Bronchial epithelial cell (primary cell): ENCODE measurements at regions not wholly inside any gene's neighbourhood (a gene's known extent, or its start where the extent isn't known, plus 50 kb on each side); places are given as distances from the start of the nearest gene placed in this dataset.

Experiments
- DNase-seq: peaks from one replicate; pipeline ENCODE4 v3.0.0-alpha.2; 2010; ENCODE audit warnings: low read depth
- FAIRE-seq: peaks from 2 replicates; lab custom pipeline; 2011; peaks lifted over from hg19 to GRCh38; lab: Jason Lieb, UNC
- H3K27me3 ChIP-seq: 2 replicates; pipeline ENCODE4 v1.5.1; 2011; ENCODE audit warnings: low read length; ENCODE audit not compliant: control insufficient read depth, insufficient read depth
- H3K36me3 ChIP-seq: 2 replicates; pipeline ENCODE4 v1.5.1; 2011; ENCODE audit warnings: low read length; ENCODE audit not compliant: control insufficient read depth, insufficient read depth
- H3K4me3 ChIP-seq: 2 replicates; pipeline ENCODE4 v1.5.1; 2011; ENCODE audit warnings: mild to moderate bottlenecking, low read depth, low read length, control low read depth
- CTCF ChIP-seq: IDR thresholded peaks from 2 replicates; pipeline ENCODE4 v1.5.1; 2011; ENCODE audit warnings: mild to moderate bottlenecking, moderate library complexity, low read length, control low read depth, inconsistent platforms; ENCODE audit not compliant: insufficient read depth, severe bottlenecking

DNA sequence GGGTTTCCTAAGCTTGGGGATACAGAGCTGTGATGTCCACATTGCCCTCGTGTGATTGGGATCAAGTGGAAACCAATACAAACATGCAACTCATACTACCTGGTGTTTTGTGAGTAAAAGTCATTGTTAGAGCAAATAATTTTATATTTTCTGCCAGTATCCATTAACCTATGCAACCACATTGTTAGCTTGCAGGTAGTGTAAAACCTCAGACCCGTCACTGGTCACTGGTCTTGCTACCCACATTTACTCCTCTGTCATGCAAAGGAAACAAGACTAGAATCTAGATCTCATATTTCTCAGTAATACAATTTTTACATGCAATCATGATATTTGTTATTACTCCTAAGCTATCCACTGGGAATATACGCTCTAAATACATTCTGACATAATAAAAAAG lies 324.3 kb upstream of the NDST4 start:
- FAIRE-seq (no peak), DNase-seq (no peak)
- Histone ChIP-seq H3K27me3 (no peaks in the 10 kb centered on the region), H3K36me3 (no peaks in the 10 kb centered on the region), H3K4me3 (no peak overlapping the region)
- no peak for TF ChIP-seq CTCF

DNA sequence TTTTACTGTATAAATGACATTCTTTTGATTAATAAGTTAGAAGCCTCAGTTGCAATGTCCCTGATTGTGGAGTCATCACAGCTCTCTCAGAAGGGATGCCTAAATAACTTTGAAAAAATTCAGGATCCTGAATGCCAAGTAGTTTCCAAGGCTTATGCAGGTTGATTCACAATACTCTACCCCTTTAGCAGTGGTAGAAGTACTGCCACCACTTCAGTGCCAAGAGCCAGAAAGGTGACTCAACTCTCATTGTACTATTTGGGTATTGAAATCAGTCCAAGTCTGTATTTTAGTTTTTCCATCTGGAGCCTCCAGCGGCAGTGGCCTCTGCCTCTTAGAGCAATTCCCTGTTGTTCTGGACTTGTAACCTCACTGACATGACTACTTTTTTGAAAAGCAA lies 320.1 kb upstream of the NDST4 start:
- Histone ChIP-seq H3K4me3 (no peak overlapping the region), H3K27me3 (no peaks in the 10 kb centered on the region), H3K36me3 (no peaks in the 10 kb centered on the region)
- FAIRE-seq (no peak), DNase-seq (peak; percentile 63)
- TF ChIP-seq CTCF, result no peak

- no peak overlapping the region for H3K4me3 ChIP-seq
- FAIRE-seq (no peak), DNase-seq (no peak)
- TF ChIP-seq CTCF, result no peak
- H3K36me3 ChIP-seq, result no peaks in the 10 kb centered on the region
- H3K27me3 ChIP-seq, result no peaks in the 10 kb centered on the region
Observed at GRCh38 chr4:115430024-115430423, 316.6 kb upstream of the NDST4 start.

DNA sequence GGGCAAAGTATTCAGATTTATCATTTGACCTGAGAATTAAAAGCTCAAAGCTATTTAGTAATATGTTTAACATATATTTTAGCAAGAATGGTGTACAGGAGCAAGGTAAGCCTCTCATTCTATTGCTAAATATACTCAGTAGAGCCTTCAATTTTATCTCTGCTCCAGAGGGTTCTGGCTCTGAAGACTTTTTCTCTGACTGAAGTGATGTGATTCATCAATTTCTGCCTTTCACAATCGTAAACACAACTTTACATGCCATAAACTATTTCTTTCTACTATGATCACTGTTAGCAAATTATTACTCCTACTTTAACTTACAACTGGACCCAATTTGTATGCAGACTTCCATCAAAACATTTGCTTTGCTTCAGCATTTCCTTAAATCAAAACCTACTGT lies 315.0 kb upstream of the NDST4 start:
- Histone ChIP-seq H3K36me3 (no peaks in the 10 kb centered on the region), H3K4me3 (no peak overlapping the region), H3K27me3 (no peaks in the 10 kb centered on the region)
- no peak for FAIRE-seq
- TF ChIP-seq CTCF, result no peak
- DNase-seq, result peak; percentile 18

DNA sequence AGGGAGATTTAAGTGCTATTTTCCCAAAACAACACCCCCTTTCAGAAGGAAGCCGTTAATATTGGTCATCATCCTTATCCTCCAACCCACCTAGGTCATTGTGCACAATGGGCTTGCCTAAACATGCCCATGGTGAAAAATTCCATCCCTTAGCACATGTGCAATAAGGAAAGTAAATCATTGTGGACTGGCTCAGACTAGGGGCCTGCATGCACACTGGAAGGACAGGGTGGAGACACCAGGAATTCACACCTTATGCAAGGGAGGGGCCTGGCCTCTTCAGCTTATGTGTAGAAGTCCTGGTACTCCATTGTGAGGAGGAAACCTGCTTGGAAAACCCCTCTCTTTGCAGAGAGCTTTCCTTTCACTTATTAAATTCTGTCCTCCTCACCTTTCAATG lies 311.4 kb upstream of the NDST4 start:
- Histone ChIP-seq H3K4me3 (no peak overlapping the region), H3K27me3 (no peaks in the 10 kb centered on the region), H3K36me3 (no peaks in the 10 kb centered on the region)
- no peak for FAIRE-seq
- peak; percentile 86 for DNase-seq
- TF ChIP-seq CTCF, result no peak

DNA sequence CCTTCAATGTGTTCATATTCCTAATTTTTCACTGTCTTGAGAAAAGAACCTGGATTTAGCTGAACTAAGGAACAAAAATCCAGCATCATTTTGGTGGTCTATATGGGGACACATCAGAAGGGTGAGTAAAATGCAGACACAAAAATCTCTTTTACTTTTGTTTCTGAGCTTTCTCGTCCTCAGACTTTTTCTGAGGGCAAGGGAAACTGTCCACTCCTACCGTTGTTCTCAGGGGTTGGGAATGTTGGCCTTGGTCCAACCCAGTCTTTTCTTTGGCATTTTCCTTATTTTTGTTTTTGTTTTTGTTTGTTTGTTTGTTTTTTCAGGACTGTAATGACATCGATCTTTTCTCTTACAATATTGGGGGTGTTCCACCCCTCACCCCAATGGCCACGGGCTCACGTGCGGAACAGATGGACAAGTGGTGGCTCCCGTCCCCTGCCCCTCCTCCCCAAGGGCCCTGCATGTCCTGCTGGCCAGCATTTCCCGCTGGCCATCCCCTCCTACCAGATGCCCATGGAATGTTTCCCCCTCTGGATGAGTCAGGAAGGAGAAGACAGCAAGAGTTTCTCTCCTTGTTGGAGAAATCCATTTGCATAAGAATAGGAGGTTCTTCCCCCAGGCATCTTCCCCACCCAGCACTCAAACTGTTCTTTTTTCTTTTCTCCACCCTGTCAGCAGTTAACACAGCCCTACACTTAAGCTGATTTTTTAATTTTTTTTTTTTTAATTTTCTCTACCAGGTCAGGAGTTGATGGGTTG lies 305.4 kb upstream of the NDST4 start:
- TF ChIP-seq CTCF, result no peak
- no peak for FAIRE-seq
- Histone ChIP-seq H3K4me3 (no peak overlapping the region), H3K27me3 (no peaks in the 10 kb centered on the region), H3K36me3 (no peaks in the 10 kb centered on the region)
- DNase-seq, result no peak
